SK-N-SH (cell line): ENCODE measurements at regions not wholly inside any gene's neighbourhood (a gene's known extent, or its start where the extent isn't known, plus 50 kb on each side); places are given as distances from the start of the nearest gene placed in this dataset.

Source experiments
- CTCF ChIA-PET: fragments of 300-600, 350-600 bp; formaldehyde crosslinking; extraction: SDS; loops from one replicate; lab custom pipeline; 2021; lab: Yijun Ruan, JAX
- POLR2A ChIA-PET: fragments of 350-600 bp; sonication (Branson Sonifier 250); formaldehyde crosslinking; extraction: SDS; loops from one replicate; lab custom pipeline; 2020; ENCODE audit warnings: antibody characterized with exemption, inconsistent platforms; lab: Yijun Ruan, JAX
- DNase-seq: peaks from one replicate; pipeline ENCODE4 v3.0.0; 2012
- H2AFZ ChIP-seq: fragments of 200-600 bp; sonication (generic); 2 replicates; pipeline ENCODE4 v1.8.1; 2016; ENCODE audit warnings: antibody characterized with exemption, mild to moderate bottlenecking, low read depth
- H3F3A ChIP-seq: fragments of 200-600 bp; sonication (generic); replicated peaks from 2 replicates; pipeline ENCODE3; 2016; ENCODE audit warnings: antibody characterized with exemption, mild to moderate bottlenecking; ENCODE audit not compliant: insufficient read depth
- H3K27ac ChIP-seq, 2 experiments: fragments of 200-500 bp in 1 of 2; fragments of 200-600 bp in 1 of 2; sonication (Bioruptor generic) in 1 of 2; sonication (generic), shearing (Covaris generic) in 1 of 2; 2 replicates each; pipeline versions ENCODE4 v1.5.1 to v1.6.1; 2014 to 2016; ENCODE audit warnings: low read depth in 2 of 2, inconsistent platforms in 1 of 2, low read length in 1 of 2, mild to moderate bottlenecking in 1 of 2, mixed read lengths in 1 of 2
- H3K27me3 ChIP-seq: fragments of 200-600 bp; sonication (generic), shearing (Covaris generic); 2 replicates; pipeline ENCODE4 v1.6.1; 2016; ENCODE audit warnings: mixed run types; ENCODE audit not compliant: insufficient read depth
- H3K36me3 ChIP-seq, 2 experiments: fragments of 200-500 bp in 1 of 2; fragments of 200-600 bp in 1 of 2; sonication (Bioruptor generic) in 1 of 2; sonication (generic) in 1 of 2; replicated peaks in 1 of 2; 2 replicates each; pipeline versions ENCODE3 to v1.5.1; 2014 to 2016; ENCODE audit warnings: low read length in 1 of 2, mild to moderate bottlenecking in 1 of 2; ENCODE audit not compliant: insufficient read depth in 2 of 2, control insufficient read depth in 1 of 2
- H3K4me1 ChIP-seq, 2 experiments: fragments of 200-500 bp in 1 of 2; fragments of 200-600 bp in 1 of 2; sonication (Bioruptor generic) in 1 of 2; sonication (generic), shearing (Covaris generic) in 1 of 2; 2 replicates each; pipeline versions ENCODE4 v1.5.1 to v1.6.1; 2014 to 2016; ENCODE audit warnings: low read depth in 1 of 2, low read length in 1 of 2, mixed run types in 1 of 2; ENCODE audit not compliant: insufficient read depth in 2 of 2, control insufficient read depth in 1 of 2
- H3K4me2 ChIP-seq: fragments of 200-600 bp; sonication (generic), shearing (Covaris generic); 2 replicates; pipeline ENCODE4 v1.6.1; 2017; ENCODE audit warnings: mixed run types
- H3K4me3 ChIP-seq, 2 experiments: fragments of 200-500 bp in 1 of 2; fragments of 200-600 bp in 1 of 2; sonication (Bioruptor generic) in 1 of 2; sonication (generic), shearing (Covaris generic) in 1 of 2; 2 replicates each; pipeline versions ENCODE4 v1.5.1 to v1.8.1; 2014 to 2016; ENCODE audit warnings: low read depth in 2 of 2, inconsistent platforms in 1 of 2, low read length in 1 of 2, mild to moderate bottlenecking in 1 of 2, mixed read lengths in 1 of 2, moderate library complexity in 1 of 2
- H3K79me2 ChIP-seq: fragments of 200-600 bp; sonication (generic); 2 replicates; pipeline ENCODE4 v1.8.1; 2017; ENCODE audit warnings: mild to moderate bottlenecking; ENCODE audit not compliant: insufficient read depth
- H3K9ac ChIP-seq: fragments of 200-600 bp; sonication (generic); 2 replicates; pipeline ENCODE4 v1.6.1; 2017; ENCODE audit warnings: mixed run types
- H3K9me2 ChIP-seq: fragments of 200-600 bp; sonication (generic); 2 replicates; pipeline ENCODE4 v1.6.1; 2017; ENCODE audit warnings: mixed run types
- H3K9me3 ChIP-seq: fragments of 200-600 bp; sonication (generic); 2 replicates; pipeline ENCODE4 v1.6.1; 2017; ENCODE audit warnings: mixed run types, mild to moderate bottlenecking, moderate library complexity
- H4K20me1 ChIP-seq: fragments of 200-600 bp; sonication (generic); 2 replicates; pipeline ENCODE4 v1.6.1; 2017; ENCODE audit warnings: mild to moderate bottlenecking, mixed run types; ENCODE audit not compliant: insufficient read depth
- FOSL2 ChIP-seq: IDR thresholded peaks from 2 replicates; pipeline ENCODE4 v1.4.0; 2012; ENCODE audit warnings: low read depth, mild to moderate bottlenecking, moderate library complexity, borderline replicate concordance
- MXI1 ChIP-seq: IDR thresholded peaks from 2 replicates; pipeline ENCODE4 v1.6.1; 2012; ENCODE audit warnings: mild to moderate bottlenecking, low read depth, low read length, improper control_type of control experiment
- RFX5 ChIP-seq: IDR thresholded peaks from 2 replicates; pipeline ENCODE4 v1.6.1; 2012; ENCODE audit warnings: mild to moderate bottlenecking, improper control_type of control experiment, low read length
- RXRA ChIP-seq: IDR thresholded peaks from 2 replicates; pipeline ENCODE4 v1.4.0; 2012; ENCODE audit warnings: low read depth, mild to moderate bottlenecking, borderline replicate concordance
- SIN3A ChIP-seq: IDR thresholded peaks from 2 replicates; pipeline ENCODE4 v1.6.1; 2012; ENCODE audit warnings: low read depth, mild to moderate bottlenecking, low read length, moderate library complexity, borderline replicate concordance
- SMC3 ChIP-seq: IDR thresholded peaks from 2 replicates; pipeline ENCODE4 v1.6.1; 2012; ENCODE audit warnings: low read depth, low read length, improper control_type of control experiment
- TCF12 ChIP-seq: IDR thresholded peaks from 2 replicates; pipeline ENCODE4 v1.4.0; 2012
- TEAD4 ChIP-seq: IDR thresholded peaks from 2 replicates; pipeline ENCODE4 v1.4.0; 2012; ENCODE audit warnings: mild to moderate bottlenecking, borderline replicate concordance; ENCODE audit not compliant: insufficient read depth
- YY1 ChIP-seq: IDR thresholded peaks from 2 replicates; pipeline ENCODE4 v1.4.0; 2012; ENCODE audit warnings: low read depth, mild to moderate bottlenecking
- WGBS: methylation state at CpG from one replicate; pipeline ENCODE4 v1.1.6; 2017; ENCODE audit warnings: low lambda C conversion rate; 5-methylcytosine and 5-hydroxymethylcytosine counted together
- TF ChIP-seq, protein P1 (sequence below): fragments of 200-600 bp; sonication (generic); IDR thresholded peaks from 2 replicates; pipeline ENCODE4 v1.6.1; 2017; ENCODE audit warnings: antibody characterized with exemption, mild to moderate bottlenecking, moderate library complexity
- TF ChIP-seq, protein P2 (sequence below): IDR thresholded peaks from 2 replicates; pipeline ENCODE4 v1.4.0; 2012; ENCODE audit warnings: low read depth, borderline replicate concordance
- TF ChIP-seq, protein P3 (sequence below): IDR thresholded peaks from 2 replicates; pipeline ENCODE4 v1.6.1; 2012; ENCODE audit warnings: mild to moderate bottlenecking, low read depth, low read length, moderate library complexity

DNA sequence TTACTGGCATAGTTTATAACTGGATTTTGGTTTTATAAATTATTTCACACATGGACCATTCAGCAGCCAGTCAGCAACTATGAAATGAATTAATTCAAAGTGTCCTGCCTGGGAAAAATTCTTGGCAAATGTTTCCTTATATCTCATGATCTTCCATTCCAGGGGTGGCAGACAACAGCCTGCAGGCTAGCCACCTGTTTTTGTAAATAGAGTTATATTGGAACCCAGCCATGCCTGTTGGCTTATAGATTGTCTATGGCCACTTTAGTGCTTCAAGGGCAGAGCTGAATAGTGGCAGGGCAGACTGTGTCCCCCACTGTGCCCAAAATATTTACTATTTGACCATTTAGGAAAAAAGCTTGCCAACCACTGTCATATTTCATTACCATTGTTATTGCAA is 613.7 kb downstream of the TMEM114 start:
- H3K27me3 ChIP-seq = no peaks in the 10 kb centered on the region
- no peaks in the 10 kb centered on the region for H3F3A ChIP-seq
- no peaks in the 10 kb centered on the region for H4K20me1 ChIP-seq
- H3K4me2 ChIP-seq = no peak overlapping the region
- H3K4me1 ChIP-seq = no peaks in the 10 kb centered on the region
- no peak overlapping the region for H3K9ac ChIP-seq
- H3K27ac ChIP-seq = no peak overlapping the region
- DNase-seq = no peak
- H3K9me3 ChIP-seq = no peaks in the 10 kb centered on the region; the same call in 1 of the 2 replicates
- POLR2A ChIA-PET = no interaction called here
- CTCF ChIA-PET = no interaction called here
- TF ChIP-seq RXRA (no peak), YY1 (no peak), TCF12 (no peak), RFX5 (no peak), FOSL2 (no peak), TEAD4 (no peak)
- TF ChIP-seq, protein P1, sequence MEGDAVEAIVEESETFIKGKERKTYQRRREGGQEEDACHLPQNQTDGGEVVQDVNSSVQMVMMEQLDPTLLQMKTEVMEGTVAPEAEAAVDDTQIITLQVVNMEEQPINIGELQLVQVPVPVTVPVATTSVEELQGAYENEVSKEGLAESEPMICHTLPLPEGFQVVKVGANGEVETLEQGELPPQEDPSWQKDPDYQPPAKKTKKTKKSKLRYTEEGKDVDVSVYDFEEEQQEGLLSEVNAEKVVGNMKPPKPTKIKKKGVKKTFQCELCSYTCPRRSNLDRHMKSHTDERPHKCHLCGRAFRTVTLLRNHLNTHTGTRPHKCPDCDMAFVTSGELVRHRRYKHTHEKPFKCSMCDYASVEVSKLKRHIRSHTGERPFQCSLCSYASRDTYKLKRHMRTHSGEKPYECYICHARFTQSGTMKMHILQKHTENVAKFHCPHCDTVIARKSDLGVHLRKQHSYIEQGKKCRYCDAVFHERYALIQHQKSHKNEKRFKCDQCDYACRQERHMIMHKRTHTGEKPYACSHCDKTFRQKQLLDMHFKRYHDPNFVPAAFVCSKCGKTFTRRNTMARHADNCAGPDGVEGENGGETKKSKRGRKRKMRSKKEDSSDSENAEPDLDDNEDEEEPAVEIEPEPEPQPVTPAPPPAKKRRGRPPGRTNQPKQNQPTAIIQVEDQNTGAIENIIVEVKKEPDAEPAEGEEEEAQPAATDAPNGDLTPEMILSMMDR = no peak
- TF ChIP-seq, protein P2, sequence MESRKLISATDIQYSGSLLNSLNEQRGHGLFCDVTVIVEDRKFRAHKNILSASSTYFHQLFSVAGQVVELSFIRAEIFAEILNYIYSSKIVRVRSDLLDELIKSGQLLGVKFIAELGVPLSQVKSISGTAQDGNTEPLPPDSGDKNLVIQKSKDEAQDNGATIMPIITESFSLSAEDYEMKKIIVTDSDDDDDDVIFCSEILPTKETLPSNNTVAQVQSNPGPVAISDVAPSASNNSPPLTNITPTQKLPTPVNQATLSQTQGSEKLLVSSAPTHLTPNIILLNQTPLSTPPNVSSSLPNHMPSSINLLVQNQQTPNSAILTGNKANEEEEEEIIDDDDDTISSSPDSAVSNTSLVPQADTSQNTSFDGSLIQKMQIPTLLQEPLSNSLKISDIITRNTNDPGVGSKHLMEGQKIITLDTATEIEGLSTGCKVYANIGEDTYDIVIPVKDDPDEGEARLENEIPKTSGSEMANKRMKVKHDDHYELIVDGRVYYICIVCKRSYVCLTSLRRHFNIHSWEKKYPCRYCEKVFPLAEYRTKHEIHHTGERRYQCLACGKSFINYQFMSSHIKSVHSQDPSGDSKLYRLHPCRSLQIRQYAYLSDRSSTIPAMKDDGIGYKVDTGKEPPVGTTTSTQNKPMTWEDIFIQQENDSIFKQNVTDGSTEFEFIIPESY = no peak
- no peaks in the 10 kb centered on the region for H3K9me2 ChIP-seq
- no peak overlapping the region for H3K4me3 ChIP-seq
- H3K79me2 ChIP-seq = no peaks in the 10 kb centered on the region
- no peaks in the 10 kb centered on the region for H3K36me3 ChIP-seq
- no peak overlapping the region for H2AFZ ChIP-seq

DNA sequence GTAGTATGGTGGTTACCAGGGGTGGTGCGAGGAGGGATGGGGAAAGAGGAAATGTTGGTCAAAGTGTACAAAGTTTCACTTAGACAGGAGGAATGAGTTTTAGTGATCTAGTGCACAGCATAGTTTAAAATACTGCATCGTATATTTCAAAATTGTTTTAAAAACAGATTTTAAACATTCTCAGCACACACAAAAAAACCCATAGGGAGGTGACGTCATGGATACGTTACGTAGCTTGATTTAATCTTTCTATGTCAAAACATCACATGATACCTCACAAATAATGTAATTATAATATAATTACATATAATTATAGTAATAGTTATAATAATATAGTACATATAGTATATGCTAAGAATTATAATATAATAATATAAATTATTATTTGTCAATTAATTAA is 614.2 kb downstream of the TMEM114 start:
- H3K9me3 ChIP-seq = no peaks in the 10 kb centered on the region; the same call in 1 of the 2 replicates
- H3K27me3 ChIP-seq = no peaks in the 10 kb centered on the region
- CTCF ChIA-PET = no interaction called here
- no peak overlapping the region for H2AFZ ChIP-seq
- H3K36me3 ChIP-seq = no peaks in the 10 kb centered on the region
- H3F3A ChIP-seq = no peaks in the 10 kb centered on the region
- 4% methylated on average over 5 of the region's 5 CpGs for WGBS
- H3K9me2 ChIP-seq = no peaks in the 10 kb centered on the region
- H3K79me2 ChIP-seq = no peaks in the 10 kb centered on the region
- H3K27ac ChIP-seq = no peak overlapping the region
- POLR2A ChIA-PET = no interaction called here
- DNase-seq = no peak
- no peak overlapping the region for H3K9ac ChIP-seq
- TF ChIP-seq, protein P3, sequence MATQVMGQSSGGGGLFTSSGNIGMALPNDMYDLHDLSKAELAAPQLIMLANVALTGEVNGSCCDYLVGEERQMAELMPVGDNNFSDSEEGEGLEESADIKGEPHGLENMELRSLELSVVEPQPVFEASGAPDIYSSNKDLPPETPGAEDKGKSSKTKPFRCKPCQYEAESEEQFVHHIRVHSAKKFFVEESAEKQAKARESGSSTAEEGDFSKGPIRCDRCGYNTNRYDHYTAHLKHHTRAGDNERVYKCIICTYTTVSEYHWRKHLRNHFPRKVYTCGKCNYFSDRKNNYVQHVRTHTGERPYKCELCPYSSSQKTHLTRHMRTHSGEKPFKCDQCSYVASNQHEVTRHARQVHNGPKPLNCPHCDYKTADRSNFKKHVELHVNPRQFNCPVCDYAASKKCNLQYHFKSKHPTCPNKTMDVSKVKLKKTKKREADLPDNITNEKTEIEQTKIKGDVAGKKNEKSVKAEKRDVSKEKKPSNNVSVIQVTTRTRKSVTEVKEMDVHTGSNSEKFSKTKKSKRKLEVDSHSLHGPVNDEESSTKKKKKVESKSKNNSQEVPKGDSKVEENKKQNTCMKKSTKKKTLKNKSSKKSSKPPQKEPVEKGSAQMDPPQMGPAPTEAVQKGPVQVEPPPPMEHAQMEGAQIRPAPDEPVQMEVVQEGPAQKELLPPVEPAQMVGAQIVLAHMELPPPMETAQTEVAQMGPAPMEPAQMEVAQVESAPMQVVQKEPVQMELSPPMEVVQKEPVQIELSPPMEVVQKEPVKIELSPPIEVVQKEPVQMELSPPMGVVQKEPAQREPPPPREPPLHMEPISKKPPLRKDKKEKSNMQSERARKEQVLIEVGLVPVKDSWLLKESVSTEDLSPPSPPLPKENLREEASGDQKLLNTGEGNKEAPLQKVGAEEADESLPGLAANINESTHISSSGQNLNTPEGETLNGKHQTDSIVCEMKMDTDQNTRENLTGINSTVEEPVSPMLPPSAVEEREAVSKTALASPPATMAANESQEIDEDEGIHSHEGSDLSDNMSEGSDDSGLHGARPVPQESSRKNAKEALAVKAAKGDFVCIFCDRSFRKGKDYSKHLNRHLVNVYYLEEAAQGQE = no peak
- no peak for TF ChIP-seq SIN3A
- no peak for TF ChIP-seq SMC3
- TF ChIP-seq RFX5 = no peak
- TF ChIP-seq, protein P1 = no peak
- TF ChIP-seq, protein P2 = no peak
- no peak for TF ChIP-seq MXI1
- no peaks in the 10 kb centered on the region for H4K20me1 ChIP-seq
- no peak overlapping the region for H3K4me3 ChIP-seq
- H3K4me1 ChIP-seq = no peaks in the 10 kb centered on the region
- H3K4me2 ChIP-seq = no peak overlapping the region
